ENCODE measurements at regions not wholly inside any gene's neighbourhood (a gene's known extent, or its start where the extent isn't known, plus 50 kb on each side); places are given as distances from the start of the nearest gene placed in this dataset.

GRCh38 chr21:39050841-39051587 is 132.2 kb downstream of the PSMG1 start:
- H3K27ac ChIP-seq (ENCODE audit: low read depth, low read length) = no peak overlapping the region

GRCh38 chr21:39048574-39048973 is 134.7 kb downstream of the PSMG1 start:
- Histone ChIP-seq H3K9me2 (replicated peaks; ENCODE audit: control insufficient read depth, low read length) (no peaks in the 10 kb centered on the region), H3F3A (ENCODE audit: control insufficient read depth, insufficient read depth) (no peaks in the 10 kb centered on the region), H3K79me2 (ENCODE audit: control insufficient read depth, low read length) (no peaks in the 10 kb centered on the region), H3K36me3 (ENCODE audit: control insufficient read depth, low read length) (no peaks in the 10 kb centered on the region), H3K4me3 (ENCODE audit: low read length) (no peak overlapping the region), H3K9me3 (ENCODE audit: control insufficient read depth, insufficient read depth, low read length) (no peaks in the 10 kb centered on the region), H4K20me1 (ENCODE audit: control insufficient read depth, insufficient read depth, low read depth, low read length) (no peaks in the 10 kb centered on the region), H3K4me2 (ENCODE audit: low read length) (no peak overlapping the region), H3K27me3 (ENCODE audit: control insufficient read depth, low read length) (no peaks in the 10 kb centered on the region), H3K4me1 (ENCODE audit: control insufficient read depth, low read length) (no peaks in the 10 kb centered on the region), H3K27ac (ENCODE audit: low read depth, low read length) (no peak overlapping the region)
- TF ChIP-seq EZH2phosphoT487 (IDR thresholded peaks at IDR 0.05; ENCODE audit: borderline replicate concordance, low read length) (no peak), CTCF (IDR thresholded peaks at IDR 0.05; ENCODE audit: low read depth, low read length, poor library complexity, severe bottlenecking) (no peak)

More at GRCh38 chr21:39050841-39051587, 132.2 kb downstream of the PSMG1 start:
- Histone ChIP-seq H3K27me3 (ENCODE audit: control insufficient read depth, low read length) (peaks cover 6% of the 10 kb centered on the region; the same call in 1 of the 2 replicates), H3F3A (ENCODE audit: control insufficient read depth, insufficient read depth) (no peaks in the 10 kb centered on the region), H3K9me2 (replicated peaks; ENCODE audit: control insufficient read depth, low read length) (no peaks in the 10 kb centered on the region), H3K36me3 (ENCODE audit: control insufficient read depth, low read length) (no peaks in the 10 kb centered on the region), H3K79me2 (ENCODE audit: control insufficient read depth, low read length) (no peaks in the 10 kb centered on the region), H3K4me2 (ENCODE audit: low read length) (no peak overlapping the region), H3K4me1 (ENCODE audit: control insufficient read depth, low read length) (no peaks in the 10 kb centered on the region), H3K9me3 (ENCODE audit: control insufficient read depth, insufficient read depth, low read length) (no peaks in the 10 kb centered on the region), H4K20me1 (ENCODE audit: control insufficient read depth, insufficient read depth, low read depth, low read length) (no peaks in the 10 kb centered on the region), H3K4me3 (ENCODE audit: low read length) (no peak overlapping the region)
- no peak for TF ChIP-seq CTCF (IDR thresholded peaks at IDR 0.05; ENCODE audit: low read depth, low read length, poor library complexity, severe bottlenecking)
- TF ChIP-seq EZH2phosphoT487 (IDR thresholded peaks at IDR 0.05; ENCODE audit: borderline replicate concordance, low read length) = no peak

GRCh38 chr21:39048064-39048463 is 135.2 kb downstream of the PSMG1 start:
- H3F3A ChIP-seq (ENCODE audit: control insufficient read depth, insufficient read depth) = no peaks in the 10 kb centered on the region
- H3K36me3 ChIP-seq (ENCODE audit: control insufficient read depth, low read length) = no peaks in the 10 kb centered on the region
- H3K4me1 ChIP-seq (ENCODE audit: control insufficient read depth, low read length) = no peaks in the 10 kb centered on the region
- H4K20me1 ChIP-seq (ENCODE audit: control insufficient read depth, insufficient read depth, low read depth, low read length) = no peaks in the 10 kb centered on the region
- H3K79me2 ChIP-seq (ENCODE audit: control insufficient read depth, low read length) = no peaks in the 10 kb centered on the region
- H3K9me3 ChIP-seq (ENCODE audit: control insufficient read depth, insufficient read depth, low read length) = no peaks in the 10 kb centered on the region
- no peak overlapping the region for H3K27ac ChIP-seq (ENCODE audit: low read depth, low read length)
- H3K4me2 ChIP-seq (ENCODE audit: low read length) = no peak overlapping the region
- H3K9me2 ChIP-seq (replicated peaks; ENCODE audit: control insufficient read depth, low read length) = no peaks in the 10 kb centered on the region
- TF ChIP-seq EZH2phosphoT487 (IDR thresholded peaks at IDR 0.05; ENCODE audit: borderline replicate concordance, low read length) (no peak), CTCF (IDR thresholded peaks at IDR 0.05; ENCODE audit: low read depth, low read length, poor library complexity, severe bottlenecking) (no peak)
- H3K27me3 ChIP-seq (ENCODE audit: control insufficient read depth, low read length) = no peaks in the 10 kb centered on the region
- no peak overlapping the region for H3K4me3 ChIP-seq (ENCODE audit: low read length)
